Breast epithelium (tissue), 3 donors: ENCODE measurements at regions not wholly inside any gene's neighbourhood (a gene's known extent, or its start where the extent isn't known, plus 50 kb on each side); places are given as distances from the start of the nearest gene placed in this dataset.

Experiments
- POLR2A ChIP-seq: fragments of 450-650 bp; IDR thresholded peaks from one replicate; pipeline ENCODE4 v1.6.1; 2016; ENCODE audit warnings: antibody characterized with exemption, mild to moderate bottlenecking, moderate library complexity
- POLR2AphosphoS5 ChIP-seq, 3 donors: sonication (generic); formaldehyde crosslinking; IDR thresholded peaks; one replicate each; pipeline ENCODE4 v1.6.1; 2017; ENCODE audit warnings: antibody characterized with exemption in 3 of 3
- TF ChIP-seq, protein P1 (sequence below), 3 donors: fragments of 450-650 bp; IDR thresholded peaks; one replicate each; pipeline ENCODE4 v1.5.1; 2016 to 2017; ENCODE audit warnings: antibody characterized with exemption in 3 of 3, mild to moderate bottlenecking in 3 of 3, moderate library complexity in 3 of 3

DNA sequence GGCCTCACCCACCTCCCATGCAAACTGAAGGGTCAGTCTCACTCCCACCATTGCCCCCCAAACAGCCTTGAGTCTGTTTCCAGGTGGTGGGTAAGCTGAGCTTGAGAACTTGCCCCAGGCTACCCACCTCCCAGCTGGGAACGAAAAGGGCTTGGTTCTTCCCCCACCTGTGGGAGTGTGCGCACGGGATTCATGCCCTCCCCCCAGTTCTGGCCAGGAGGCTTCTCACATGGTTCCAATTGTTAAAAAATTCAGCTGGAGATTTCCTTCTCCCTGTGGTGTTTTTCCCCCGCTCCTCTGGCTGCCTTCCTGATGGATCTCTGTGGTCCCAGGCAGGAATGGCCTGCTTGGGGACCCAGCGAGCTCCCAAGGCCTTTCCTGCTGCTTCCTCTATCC, 81.8 kb upstream of the C21orf91 start:
- TF ChIP-seq, protein P1, sequence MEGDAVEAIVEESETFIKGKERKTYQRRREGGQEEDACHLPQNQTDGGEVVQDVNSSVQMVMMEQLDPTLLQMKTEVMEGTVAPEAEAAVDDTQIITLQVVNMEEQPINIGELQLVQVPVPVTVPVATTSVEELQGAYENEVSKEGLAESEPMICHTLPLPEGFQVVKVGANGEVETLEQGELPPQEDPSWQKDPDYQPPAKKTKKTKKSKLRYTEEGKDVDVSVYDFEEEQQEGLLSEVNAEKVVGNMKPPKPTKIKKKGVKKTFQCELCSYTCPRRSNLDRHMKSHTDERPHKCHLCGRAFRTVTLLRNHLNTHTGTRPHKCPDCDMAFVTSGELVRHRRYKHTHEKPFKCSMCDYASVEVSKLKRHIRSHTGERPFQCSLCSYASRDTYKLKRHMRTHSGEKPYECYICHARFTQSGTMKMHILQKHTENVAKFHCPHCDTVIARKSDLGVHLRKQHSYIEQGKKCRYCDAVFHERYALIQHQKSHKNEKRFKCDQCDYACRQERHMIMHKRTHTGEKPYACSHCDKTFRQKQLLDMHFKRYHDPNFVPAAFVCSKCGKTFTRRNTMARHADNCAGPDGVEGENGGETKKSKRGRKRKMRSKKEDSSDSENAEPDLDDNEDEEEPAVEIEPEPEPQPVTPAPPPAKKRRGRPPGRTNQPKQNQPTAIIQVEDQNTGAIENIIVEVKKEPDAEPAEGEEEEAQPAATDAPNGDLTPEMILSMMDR (IDR thresholded peaks at IDR 0.05): no peak
- no peak for TF ChIP-seq POLR2A
- no peak for TF ChIP-seq POLR2AphosphoS5 (IDR thresholded peaks at IDR 0.05)
